A673 (cell line): ENCODE measurements at regions not wholly inside any gene's neighbourhood (a gene's known extent, or its start where the extent isn't known, plus 50 kb on each side); places are given as distances from the start of the nearest gene placed in this dataset.

Experiments
- BruUV-seq: library from RNA; stranded (reverse); fragments of 400-500 nt; replicated peaks from 2 replicates; lab custom pipeline; 2021; lab: Mats Ljungman, UMichigan
- CTCF ChIA-PET: fragments of 300-600 bp; sonication (Branson Sonifier 250); formaldehyde crosslinking; loops from one replicate; lab custom pipeline; 2022; ENCODE audit warnings: antibody characterized with exemption; lab: Charles Lee
- POLR2A ChIA-PET: fragments of 300-600 bp; sonication (Branson Sonifier 250); formaldehyde crosslinking; loops from one replicate; lab custom pipeline; 2022; ENCODE audit warnings: antibody characterized with exemption; ENCODE audit not compliant: low non-redundant PET; lab: Charles Lee
- DNase-seq: peaks from one replicate; pipeline ENCODE4 v3.0.0-alpha.2; 2015; ENCODE audit warnings: low spot score
- H3K27ac ChIP-seq: fragments of 200-600 bp; sonication (generic); 2 replicates; pipeline ENCODE4 v1.5.1; 2016; ENCODE audit warnings: mixed run types, low read depth, mild to moderate bottlenecking, mixed read lengths, antibody characterized with exemption, low read length; ENCODE audit not compliant: poor library complexity, severe bottlenecking
- H3K27me3 ChIP-seq: fragments of 200-600 bp; sonication (generic); replicated peaks from 2 replicates; pipeline ENCODE4 v1.6.1; 2017; ENCODE audit warnings: mixed run types, low read depth, mild to moderate bottlenecking, mixed read lengths, antibody characterized with exemption, low read length; ENCODE audit not compliant: insufficient read depth, poor library complexity
- H3K36me3 ChIP-seq: fragments of 200-600 bp; sonication (generic); 2 replicates; pipeline ENCODE4 v1.6.1; 2016; ENCODE audit warnings: mixed run types, mild to moderate bottlenecking, mixed read lengths, antibody characterized with exemption, low read length; ENCODE audit not compliant: insufficient read depth, poor library complexity, severe bottlenecking
- H3K4me1 ChIP-seq: fragments of 200-600 bp; sonication (generic); 2 replicates; pipeline ENCODE4 v1.6.1; 2017; ENCODE audit warnings: mixed run types, mild to moderate bottlenecking, mixed read lengths, antibody characterized with exemption, low read length; ENCODE audit not compliant: insufficient read depth, poor library complexity, severe bottlenecking
- H3K4me3 ChIP-seq: fragments of 200-600 bp; sonication (generic); 2 replicates; pipeline ENCODE4 v1.5.1; 2016; ENCODE audit warnings: low read depth, mixed run types, mild to moderate bottlenecking, mixed read lengths, low read length; ENCODE audit not compliant: poor library complexity, severe bottlenecking
- H3K9me3 ChIP-seq: fragments of 200-600 bp; sonication (generic); 2 replicates; pipeline ENCODE4 v1.6.1; 2016; ENCODE audit warnings: mixed run types, low read depth, mild to moderate bottlenecking, mixed read lengths, antibody characterized with exemption, low read length; ENCODE audit not compliant: poor library complexity, severe bottlenecking
- CTCF ChIP-seq: fragments of 300-800, 200-600 bp; sonication (generic); conservative IDR thresholded peaks from 2 replicates; pipeline ENCODE4 v1.5.1; 2017; ENCODE audit warnings: low read depth, mild to moderate bottlenecking, antibody characterized with exemption, low read length, moderate library complexity, mixed read lengths
- EZH2 ChIP-seq: fragments of 200-600 bp; sonication (generic); IDR thresholded peaks from 2 replicates; pipeline ENCODE4 v1.6.1; 2017; ENCODE audit warnings: borderline replicate concordance, low read depth, mild to moderate bottlenecking, mixed read lengths, antibody characterized with exemption, low read length; ENCODE audit not compliant: poor library complexity, severe bottlenecking
- intact Hi-C: fragments of 100-400 bp; cut with micrococcal nuclease; formaldehyde crosslinking; loops from one replicate; pipeline ENCODE4 v1.10.0; 2022; ENCODE audit not compliant: unreplicated experiment

GRCh38 chr3:117017135-117017894, 307.7 kb downstream of the TUSC7 start:
- TF ChIP-seq EZH2 = no peak
- TF ChIP-seq CTCF = no peak
- BruUV-seq = no TSS peak
- Histone ChIP-seq H3K4me3 (no peak overlapping the region), H3K9me3 (no peaks in the 10 kb centered on the region), H3K27me3 (no peaks in the 10 kb centered on the region), H3K4me1 (no peaks in the 10 kb centered on the region), H3K36me3 (no peaks in the 10 kb centered on the region), H3K27ac (no peak overlapping the region)
- no peak for DNase-seq
- ChIA-PET POLR2A (interaction anchor here (0.6 kb wide), 1 partner anchor 507 kb away, joined by 3 read pairs; no protein-coding TSS in a partner anchor), CTCF (no interaction called here)
- intact Hi-C loops = loop anchor here (5.0 to 10.0 kb wide), 6 partner anchors 153 to 977 kb away; no protein-coding TSS in a partner anchor

- no peaks in the 10 kb centered on the region for H3K4me1 ChIP-seq
- ChIA-PET CTCF (interaction anchor here (0.7 to 1.3 kb wide), 4 partner anchors 8 to 531 kb away, joined by 4 read pairs; no protein-coding TSS in a partner anchor), POLR2A (interaction anchor here (0.7 kb wide), 1 partner anchor 1257 kb away, joined by 3 read pairs; no protein-coding TSS in a partner anchor)
- TF ChIP-seq CTCF (no peak), EZH2 (no peak)
- intact Hi-C loops = loop anchor here (5.0 to 10.0 kb wide), 6 partner anchors 154 to 976 kb away; no protein-coding TSS in a partner anchor
- BruUV-seq = no TSS peak
- H3K27ac ChIP-seq = no peak overlapping the region
- H3K9me3 ChIP-seq = no peaks in the 10 kb centered on the region
- DNase-seq = no peak
- no peaks in the 10 kb centered on the region for H3K36me3 ChIP-seq
- no peak overlapping the region for H3K4me3 ChIP-seq
- no peaks in the 10 kb centered on the region for H3K27me3 ChIP-seq
Measured at GRCh38 chr3:117018655-117019054, 309.1 kb downstream of the TUSC7 start.

GRCh38 chr3:117019082-117019713, 309.6 kb downstream of the TUSC7 start:
- Histone ChIP-seq H3K27ac (no peak overlapping the region), H3K27me3 (no peaks in the 10 kb centered on the region), H3K9me3 (no peaks in the 10 kb centered on the region), H3K4me3 (no peak overlapping the region), H3K4me1 (no peaks in the 10 kb centered on the region), H3K36me3 (no peaks in the 10 kb centered on the region)
- intact Hi-C loops = loop anchor here (5.0 to 10.0 kb wide), 6 partner anchors 154 to 976 kb away; no protein-coding TSS in a partner anchor
- DNase-seq = peak; percentile 73
- no TSS peak for BruUV-seq
- ChIA-PET CTCF (interaction anchor here (0.7 to 1.3 kb wide), 3 partner anchors 9 to 531 kb away, joined by 4 read pairs; no protein-coding TSS in a partner anchor), POLR2A (no interaction called here)
- no peak for TF ChIP-seq EZH2
- peak; percentile 81 for TF ChIP-seq CTCF
